ENCODE measurements at regions not wholly inside any gene's neighbourhood (a gene's known extent, or its start where the extent isn't known, plus 50 kb on each side); places are given as distances from the start of the nearest gene placed in this dataset.
"Not testable (repeated sequence)": the region's sequence is repeated elsewhere in the genome, so short reads cannot be mapped to it uniquely, and the experiment has no call there.

GRCh38 chr2:238502088-238502810, 75.5 kb downstream of the ASB1 start:
- FAIRE-seq, result no peak
- no peak for DNase-seq (ENCODE audit: low spot score in 2 of 2)

GRCh38 chr2:238502956-238503791, 76.4 kb downstream of the ASB1 start:
- DNase-seq (ENCODE audit: low spot score in 2 of 2) (no peak), FAIRE-seq (no peak)

GRCh38 chr2:238504181-238504931, 77.6 kb downstream of the ASB1 start:
- FAIRE-seq (no peak), DNase-seq (ENCODE audit: low spot score in 2 of 2) (no peak)

GRCh38 chr2:238505119-238505891, 78.6 kb downstream of the ASB1 start:
- no peak for FAIRE-seq
- no peak for DNase-seq (ENCODE audit: low spot score in 2 of 2)

GRCh38 chr2:238505892-238506280, 79.2 kb downstream of the ASB1 start:
- FAIRE-seq, result no peak

GRCh38 chr2:238506371-238507068, 79.8 kb downstream of the ASB1 start:
- FAIRE-seq (no peak), DNase-seq (ENCODE audit: low spot score in 2 of 2) (no peak)

More at GRCh38 chr2:238505892-238506280, 79.2 kb downstream of the ASB1 start:
- DNase-seq (ENCODE audit: low spot score in 2 of 2), result no peak

- no peak for DNase-seq (ENCODE audit: low spot score in 2 of 2)
- no peak for FAIRE-seq
Observed at GRCh38 chr2:238507836-238508235, 81.1 kb downstream of the ASB1 start.

GRCh38 chr2:238509151-238509835, 82.6 kb downstream of the ASB1 start:
- DNase-seq (ENCODE audit: low spot score in 2 of 2), result no peak
- FAIRE-seq, result no peak

- DNase-seq (ENCODE audit: low spot score in 2 of 2) (no peak), FAIRE-seq (no peak)
Observed at GRCh38 chr2:238509903-238510302, 83.2 kb downstream of the ASB1 start.

GRCh38 chr2:238510911-238511613, 84.3 kb downstream of the ASB1 start:
- DNase-seq (ENCODE audit: low spot score in 2 of 2) (no peak), FAIRE-seq (no peak)

- no peak for DNase-seq (ENCODE audit: low spot score in 2 of 2)
- no peak for FAIRE-seq
Observed at GRCh38 chr2:238511614-238511950, 84.9 kb downstream of the ASB1 start.

- DNase-seq (ENCODE audit: low spot score in 2 of 2), result no peak
- no peak for FAIRE-seq
Observed at GRCh38 chr2:238512247-238512867, 85.6 kb downstream of the ASB1 start.

GRCh38 chr2:238513346-238513745, 86.6 kb downstream of the ASB1 start:
- DNase-seq (ENCODE audit: low spot score in 2 of 2), result no peak
- FAIRE-seq, result no peak

- DNase-seq (ENCODE audit: low spot score in 2 of 2), result not testable (repeated sequence)
Observed at GRCh38 chr2:238514024-238514423, 87.3 kb downstream of the ASB1 start.

GRCh38 chr2:238515377-238515776, 88.7 kb downstream of the ASB1 start:
- DNase-seq (ENCODE audit: low spot score in 2 of 2) (no peak), FAIRE-seq (no peak)

More at GRCh38 chr2:238514024-238514423, 87.3 kb downstream of the ASB1 start:
- not testable (repeated sequence) for FAIRE-seq

- DNase-seq (ENCODE audit: low spot score in 2 of 2), result no peak
- no peak for FAIRE-seq
Observed at GRCh38 chr2:238517209-238517608, 90.5 kb downstream of the ASB1 start.

GRCh38 chr2:238518172-238518820, 91.6 kb downstream of the ASB1 start:
- no peak for FAIRE-seq
- DNase-seq (ENCODE audit: low spot score in 2 of 2), result no peak

GRCh38 chr2:238518821-238519186, 92.1 kb downstream of the ASB1 start:
- DNase-seq (ENCODE audit: low spot score in 2 of 2), result no peak
- FAIRE-seq, result no peak

Measured in frontal cortex (tissue), 3 donors.